SIG-M5 treated with dmso at 0.1 percent for 504 hours (cell line): ENCODE measurements at regions not wholly inside any gene's neighbourhood (a gene's known extent, or its start where the extent isn't known, plus 50 kb on each side); places are given as distances from the start of the nearest gene placed in this dataset.
"Not testable (repeated sequence)": the region's sequence is repeated elsewhere in the genome, so short reads cannot be mapped to it uniquely, and the experiment has no call there.

Source experiments
- DNase-seq: peaks from one replicate; lab custom pipeline; 2025; ENCODE audit not compliant: unreplicated experiment; lab: John Stamatoyannopoulos, UW

GRCh38 chr6:140041056-140041455, 666.6 kb upstream of the CITED2 start:
- no peak for DNase-seq

DNA sequence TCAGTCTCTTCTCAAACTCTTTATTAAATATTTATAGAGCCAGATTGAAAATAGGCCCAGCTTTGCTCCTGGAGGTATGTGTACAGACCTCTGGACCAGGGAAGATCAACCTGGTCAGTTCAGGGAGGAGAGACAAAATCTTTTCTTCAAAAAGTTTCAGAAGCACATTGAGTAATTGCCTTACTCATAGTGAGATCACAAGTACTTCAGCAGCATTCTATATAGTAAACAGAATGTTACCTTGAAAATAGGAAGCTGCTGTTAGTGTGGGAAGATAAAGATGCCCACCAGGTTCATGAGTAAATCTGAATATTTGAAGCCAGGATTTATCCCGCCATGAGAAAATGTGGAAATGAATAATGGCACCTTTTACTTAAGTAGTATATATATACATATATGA, 665.9 kb upstream of the CITED2 start:
- DNase-seq: peak; percentile 42

- DNase-seq: peak; percentile 93
These were observed 664.9 kb upstream of the CITED2 start for GRCh38 chr6:140039364-140039763.

- peak; percentile 87 for DNase-seq
These were observed 661.7 kb upstream of the CITED2 start for GRCh38 chr6:140036196-140036595.

DNA sequence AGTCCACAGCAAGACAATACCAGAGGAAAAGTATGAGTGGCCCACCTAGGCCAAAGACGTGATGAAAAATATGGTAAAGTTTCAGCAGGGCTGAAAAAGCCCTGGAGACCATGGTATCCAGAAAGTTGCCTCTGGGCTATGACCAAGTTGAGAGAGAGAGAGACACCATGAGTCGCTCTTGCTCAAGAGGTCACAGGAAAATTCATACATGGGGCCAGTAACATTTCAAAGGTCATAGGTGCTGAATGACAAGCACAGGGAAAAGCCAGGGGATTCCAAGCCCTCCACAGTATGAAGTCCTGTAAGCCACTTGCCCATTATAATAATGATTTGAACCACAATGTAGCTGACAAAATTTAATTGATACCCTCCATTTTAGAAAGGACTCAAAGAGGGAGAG, 657.7 kb upstream of the CITED2 start:
- no peak for DNase-seq

DNA sequence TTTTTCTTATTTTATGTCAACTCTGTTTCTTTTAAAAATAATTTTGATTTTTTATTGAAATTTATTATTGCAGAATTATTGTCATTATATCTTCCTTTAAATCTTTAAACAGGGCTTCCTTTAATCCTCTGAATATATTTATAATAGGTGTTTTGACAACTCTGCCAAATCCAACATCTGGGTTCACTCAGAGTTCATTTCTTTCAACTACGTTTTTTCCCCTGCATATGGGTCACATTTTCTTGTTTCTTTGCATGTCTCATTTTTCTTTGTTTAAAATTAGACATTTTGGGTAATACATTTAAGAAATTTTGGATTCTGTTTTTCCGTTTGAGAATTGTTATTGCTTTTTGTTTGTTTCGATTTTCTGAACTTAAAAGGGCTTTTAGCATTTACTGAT, 655.1 kb upstream of the CITED2 start:
- DNase-seq: no peak

DNA sequence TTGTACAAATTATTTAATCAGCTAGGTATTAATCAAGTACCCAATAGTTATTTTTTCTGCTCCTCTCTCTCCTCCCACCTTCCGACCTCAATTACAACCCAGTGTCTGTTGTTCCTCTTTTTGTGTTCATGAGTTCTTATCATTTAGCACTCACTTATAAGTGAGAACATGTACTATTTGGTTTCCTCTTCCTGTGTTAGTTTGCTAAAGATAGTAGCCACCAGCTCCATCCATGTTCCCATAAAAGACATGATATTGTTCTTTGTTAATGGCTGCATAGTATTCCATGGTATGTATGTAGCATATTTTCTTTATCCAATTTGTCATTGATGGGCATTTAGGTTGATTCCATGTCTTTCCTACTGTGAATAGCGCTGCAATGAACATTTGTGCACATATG, 652.8 kb upstream of the CITED2 start:
- no peak for DNase-seq

GRCh38 chr6:140026546-140026945, 652.1 kb upstream of the CITED2 start:
- DNase-seq: no peak

DNA sequence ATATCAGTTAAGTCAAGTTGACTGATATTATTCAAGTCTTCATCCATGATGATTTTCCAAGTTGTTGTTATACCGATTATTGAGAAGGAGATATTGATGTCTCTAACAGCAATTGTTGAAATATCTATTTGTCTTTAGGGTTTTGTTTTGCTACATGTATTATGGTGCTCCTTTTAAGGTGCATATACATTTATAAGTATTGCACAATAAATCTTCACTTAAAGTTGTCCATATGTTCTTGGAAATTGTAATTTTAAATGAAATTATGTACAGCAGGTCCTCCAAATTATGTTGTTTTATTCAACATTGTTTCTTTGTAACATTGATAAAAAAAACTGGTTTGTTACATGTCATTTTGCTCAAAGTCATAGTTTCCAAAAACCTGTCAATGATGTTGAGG, 650.7 kb upstream of the CITED2 start:
- no peak for DNase-seq

- DNase-seq: no peak
These were observed 645.9 kb upstream of the CITED2 start for GRCh38 chr6:140020207-140020791.

DNA sequence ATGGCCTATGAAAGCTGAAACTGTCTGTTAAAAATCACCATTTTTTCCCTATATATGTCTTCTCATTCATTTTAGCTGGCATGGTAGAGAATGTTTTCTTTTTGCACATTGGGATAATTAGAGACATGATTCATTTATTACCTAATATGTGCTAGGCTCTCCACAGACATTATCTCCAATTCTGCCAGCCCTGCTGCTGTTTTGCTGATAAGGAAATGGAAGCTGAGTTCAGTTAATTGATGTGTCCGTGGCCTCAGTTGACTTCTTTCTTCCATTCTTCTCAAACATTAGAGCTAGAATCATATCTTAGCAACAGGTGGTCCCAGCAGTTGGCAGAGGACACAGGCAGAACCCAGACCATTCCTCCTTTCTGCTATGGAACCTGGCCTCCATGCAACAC, 644.1 kb upstream of the CITED2 start:
- DNase-seq: no peak

GRCh38 chr6:140017470-140017869, 643.0 kb upstream of the CITED2 start:
- no peak for DNase-seq

DNA sequence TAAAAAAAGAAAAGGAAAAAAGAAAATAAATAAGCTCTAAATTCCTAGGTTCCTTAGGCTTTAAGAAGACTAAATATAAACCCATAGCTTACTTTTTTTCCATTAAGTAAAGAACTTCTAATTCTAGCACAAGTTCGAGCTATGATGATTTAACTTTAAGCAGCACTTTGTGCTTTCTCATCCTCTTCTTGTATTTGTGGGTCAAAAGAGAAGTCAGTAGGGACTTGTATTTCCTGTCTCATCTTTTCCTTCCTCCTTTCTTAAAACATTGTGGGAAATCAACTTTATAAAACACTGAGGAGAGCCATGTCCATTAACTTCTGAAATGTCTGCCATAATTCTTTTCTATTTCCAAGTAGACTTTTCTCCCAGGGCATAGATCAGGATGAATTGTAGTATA, 637.7 kb upstream of the CITED2 start:
- DNase-seq: peak; percentile 11

DNA sequence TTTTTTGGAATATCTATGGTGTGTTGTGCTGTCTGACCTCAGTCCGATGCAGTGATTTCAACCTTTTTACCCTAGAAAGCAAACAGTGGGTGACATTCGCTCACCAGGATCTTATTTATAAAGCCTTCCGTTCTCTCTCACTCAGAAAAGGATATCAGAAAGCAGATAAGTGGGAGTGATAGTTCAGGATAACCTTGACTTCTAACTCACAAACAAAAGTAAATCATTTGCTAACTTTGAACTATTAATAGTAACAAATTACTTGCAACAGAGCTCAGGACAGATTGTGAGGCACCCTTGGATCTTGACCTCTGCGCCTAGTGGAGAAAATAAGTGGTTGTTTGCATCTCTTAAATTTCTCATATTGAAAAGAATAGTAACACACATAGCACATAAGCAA, 637.1 kb upstream of the CITED2 start:
- no peak for DNase-seq

DNA sequence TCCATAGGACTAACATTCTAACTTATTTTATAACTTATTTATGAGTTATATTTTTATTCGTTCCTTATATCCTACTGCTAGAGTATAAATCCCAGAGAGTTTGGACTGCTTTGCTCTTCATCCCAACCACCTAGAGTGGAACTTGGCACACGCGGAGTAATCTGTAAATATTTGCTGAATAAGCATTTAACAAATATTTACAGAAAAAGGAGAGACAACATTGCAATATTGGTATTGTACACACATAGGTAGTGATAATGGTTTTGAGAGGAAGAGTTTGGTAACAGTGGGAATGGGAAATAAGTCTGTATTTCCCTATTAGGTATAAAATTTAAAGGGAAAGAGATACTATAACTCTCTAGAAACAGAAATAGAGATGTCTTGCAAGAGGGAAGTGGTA, 634.8 kb upstream of the CITED2 start:
- no peak for DNase-seq

- DNase-seq: no peak
These were observed 633.1 kb upstream of the CITED2 start for GRCh38 chr6:140007525-140007924.

- DNase-seq: no peak
These were observed 628.8 kb upstream of the CITED2 start for GRCh38 chr6:140003217-140003616.

DNA sequence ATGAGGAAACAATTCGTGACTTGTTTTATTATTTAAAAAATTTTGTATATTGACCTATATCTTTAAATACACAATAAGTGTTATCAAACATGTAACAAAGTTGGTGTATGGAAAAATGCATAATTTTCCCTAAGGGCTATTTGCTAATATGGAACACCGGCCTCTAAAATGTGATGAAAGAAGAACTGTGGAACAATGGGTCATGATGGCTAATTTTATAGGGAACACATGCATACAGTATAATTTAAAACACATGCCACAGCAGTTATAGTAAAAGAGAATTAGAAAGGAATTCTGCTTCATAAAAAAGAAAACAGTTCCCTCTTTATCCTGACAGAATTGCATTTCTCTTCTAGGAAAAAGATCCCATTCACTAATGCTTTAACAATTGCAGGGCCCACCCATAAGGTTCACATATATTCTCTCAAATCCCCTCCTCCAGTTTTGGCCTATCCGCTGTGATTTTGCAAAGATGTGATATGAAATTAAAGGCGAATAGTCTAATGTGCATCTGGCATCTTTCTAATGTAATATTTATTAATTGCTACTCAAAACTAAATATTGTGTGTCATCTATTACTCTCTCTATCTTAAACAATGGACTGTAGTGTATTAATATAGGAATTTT, 628.1 kb upstream of the CITED2 start:
- DNase-seq: no peak

DNA sequence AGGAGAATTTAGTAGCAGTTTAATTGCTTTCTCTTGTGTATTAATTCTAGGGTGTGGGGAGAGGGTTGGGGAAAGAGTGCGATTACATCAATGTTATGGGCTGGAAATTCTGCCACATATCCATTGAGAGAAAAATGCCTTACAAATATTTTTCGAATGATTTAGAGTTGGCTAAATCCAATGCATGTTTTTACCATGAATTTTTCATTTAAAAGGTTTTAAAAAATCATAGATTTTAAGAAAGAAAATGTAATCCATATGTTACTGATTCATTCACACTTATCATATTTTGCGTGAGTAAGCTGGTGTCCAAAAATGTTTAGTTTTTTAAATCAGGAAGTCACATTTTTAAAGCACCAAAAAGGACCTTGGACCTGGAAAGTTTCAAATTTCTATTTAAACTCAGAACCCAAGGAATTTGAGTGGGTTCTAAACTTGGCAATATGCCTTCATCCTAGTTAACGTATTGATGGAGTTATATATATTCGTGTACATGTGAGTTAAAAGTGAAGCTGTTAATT, 627.4 kb upstream of the CITED2 start:
- DNase-seq: no peak

GRCh38 chr6:140001005-140001404, 626.6 kb upstream of the CITED2 start:
- no peak for DNase-seq

GRCh38 chr6:139999661-140000060, 625.2 kb upstream of the CITED2 start:
- not testable (repeated sequence) for DNase-seq

DNA sequence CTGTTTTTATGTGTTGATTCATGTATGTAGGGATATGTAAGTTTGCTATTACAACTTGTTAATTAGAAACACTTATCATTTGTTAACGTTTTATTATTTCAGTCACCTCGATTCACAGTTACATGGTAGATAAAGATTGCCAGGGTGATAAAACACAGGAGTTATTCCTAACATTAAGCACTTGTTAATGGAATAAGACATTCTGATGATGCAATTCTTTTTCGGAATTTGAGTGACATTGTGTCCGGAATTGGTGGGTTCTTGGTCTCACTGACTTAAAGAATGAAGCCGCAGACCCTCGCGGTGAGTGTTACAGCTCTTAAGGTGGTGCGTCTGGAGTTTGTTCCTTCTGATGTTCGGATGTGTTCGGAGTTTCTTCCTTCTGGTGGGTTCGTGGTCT, 624.0 kb upstream of the CITED2 start:
- not testable (repeated sequence) for DNase-seq

DNA sequence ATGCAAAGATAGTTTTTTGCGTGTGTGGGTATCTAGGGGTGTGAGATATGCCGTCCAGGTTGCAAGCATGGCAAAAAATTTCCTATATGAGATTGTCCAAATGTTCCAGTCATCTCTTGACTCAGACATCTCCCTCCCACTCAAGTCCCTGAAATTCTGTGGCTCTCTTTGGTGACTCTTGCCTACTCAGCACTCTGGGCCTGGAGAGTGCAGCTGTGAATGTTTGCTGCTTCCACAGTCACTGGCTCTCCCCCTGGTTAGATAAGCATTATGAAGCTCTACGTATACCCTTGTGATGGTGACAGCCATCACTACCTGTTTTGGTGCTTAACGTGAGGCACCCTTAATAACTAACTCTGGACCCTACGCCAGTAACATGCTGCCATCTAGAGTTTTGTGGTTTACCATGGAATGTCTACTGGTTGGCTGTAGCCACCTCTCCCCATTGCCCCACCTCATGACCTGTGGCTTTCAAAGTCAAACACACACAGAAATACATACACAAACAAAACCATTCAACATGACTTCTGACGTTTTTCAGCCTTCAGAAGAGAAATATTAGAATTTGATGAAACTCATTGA, 621.9 kb upstream of the CITED2 start:
- peak; percentile 13 for DNase-seq
